Superior temporal gyrus (tissue), 1 donor: ENCODE measurements at regions not wholly inside any gene's neighbourhood (a gene's known extent, or its start where the extent isn't known, plus 50 kb on each side); places are given as distances from the start of the nearest gene placed in this dataset.

ENCODE experiments used
- DNase-seq: peaks from one replicate; pipeline ENCODE4 v3.0.0-alpha.2; 2016; ENCODE audit errors: extremely low spot score

DNA sequence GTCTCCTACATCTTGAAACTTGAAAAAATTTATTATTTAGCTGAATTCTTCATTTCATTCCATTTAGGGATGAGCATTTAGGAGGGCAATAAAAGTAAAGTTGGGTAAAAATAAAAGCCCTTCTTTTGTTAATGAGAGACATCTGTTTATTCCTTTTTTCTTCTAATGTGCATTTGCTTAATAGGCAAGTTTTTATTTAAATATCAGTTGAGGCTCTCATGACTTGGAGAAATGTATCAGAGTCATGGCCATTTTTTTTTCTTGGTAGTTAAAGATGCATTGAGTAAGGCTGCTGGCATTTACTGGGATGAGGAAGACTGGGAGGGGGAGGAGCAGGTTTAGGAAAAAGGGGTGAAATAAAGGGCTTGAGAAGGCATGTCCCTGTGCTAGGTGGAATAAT lies 609.9 kb upstream of the TMEM132C start:
- no peak for DNase-seq

- no peak for DNase-seq
Measured at GRCh38 chr12:127660961-127661360, 606.0 kb upstream of the TMEM132C start.

DNA sequence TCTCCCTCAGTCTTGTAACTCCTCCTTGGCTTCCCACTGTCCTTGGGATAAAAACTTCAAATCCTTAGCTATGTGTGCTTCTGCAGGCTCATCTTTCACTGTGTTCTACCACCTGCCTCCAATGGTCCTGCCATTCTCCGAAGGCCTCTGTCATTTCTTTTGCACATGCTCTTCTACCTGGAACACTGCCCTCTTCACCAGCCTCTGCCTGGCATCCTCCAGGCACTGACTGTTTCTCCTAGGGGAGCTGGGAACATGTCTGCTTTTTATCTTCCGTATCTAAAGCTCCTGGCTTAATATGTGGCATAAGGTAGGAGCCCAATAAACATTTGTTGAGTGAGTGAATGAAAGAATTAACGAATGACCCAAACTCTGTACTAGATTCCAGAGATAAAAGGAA lies 603.3 kb upstream of the TMEM132C start:
- no peak for DNase-seq

- DNase-seq: no peak
Measured at GRCh38 chr12:127664901-127665300, 602.1 kb upstream of the TMEM132C start.

DNA sequence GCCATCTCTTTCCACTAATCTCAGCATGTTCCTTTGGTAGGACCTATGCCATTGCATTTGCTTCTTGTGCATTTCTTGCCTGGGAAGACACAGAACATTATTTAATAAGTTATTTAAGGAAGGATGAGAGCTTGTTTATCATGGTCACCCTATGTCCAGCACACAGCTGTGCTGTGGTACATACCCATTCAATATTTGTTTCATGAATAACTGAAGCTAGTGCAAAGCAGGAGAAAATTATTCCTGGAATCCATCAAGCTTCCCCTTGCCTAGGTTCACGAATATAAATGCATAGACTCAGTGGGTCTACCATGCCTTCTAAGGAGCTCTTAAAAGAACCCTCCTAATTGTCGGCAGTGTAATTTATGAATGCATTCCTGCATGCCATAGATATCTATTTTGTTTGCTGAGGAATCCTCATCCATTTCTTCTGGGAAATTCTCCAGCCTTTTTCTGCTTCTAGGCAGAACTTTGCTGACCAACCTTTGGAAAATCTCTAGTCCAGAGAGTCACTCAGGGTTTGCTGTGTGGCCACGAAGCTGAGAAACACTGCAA lies 599.8 kb upstream of the TMEM132C start:
- no peak for DNase-seq

DNA sequence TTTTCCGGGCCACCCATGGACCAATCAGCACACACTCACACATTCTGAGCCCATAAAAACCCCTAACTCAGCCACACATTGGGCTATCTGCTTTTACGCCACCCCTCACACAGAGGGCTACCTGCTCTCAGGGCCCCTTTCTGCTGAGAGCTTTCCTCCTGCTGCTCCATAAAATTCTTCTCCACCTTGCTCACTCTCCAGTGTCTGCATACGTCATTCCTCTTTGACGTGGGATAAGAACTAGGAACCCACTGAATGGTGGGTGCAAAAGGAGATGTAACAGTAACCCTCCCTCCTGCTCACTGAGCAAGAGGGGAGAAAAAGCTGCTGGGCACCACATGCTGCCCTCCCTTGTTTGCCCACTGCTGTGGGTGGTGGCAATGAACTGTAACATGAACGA lies 596.7 kb upstream of the TMEM132C start:
- DNase-seq: no peak

DNA sequence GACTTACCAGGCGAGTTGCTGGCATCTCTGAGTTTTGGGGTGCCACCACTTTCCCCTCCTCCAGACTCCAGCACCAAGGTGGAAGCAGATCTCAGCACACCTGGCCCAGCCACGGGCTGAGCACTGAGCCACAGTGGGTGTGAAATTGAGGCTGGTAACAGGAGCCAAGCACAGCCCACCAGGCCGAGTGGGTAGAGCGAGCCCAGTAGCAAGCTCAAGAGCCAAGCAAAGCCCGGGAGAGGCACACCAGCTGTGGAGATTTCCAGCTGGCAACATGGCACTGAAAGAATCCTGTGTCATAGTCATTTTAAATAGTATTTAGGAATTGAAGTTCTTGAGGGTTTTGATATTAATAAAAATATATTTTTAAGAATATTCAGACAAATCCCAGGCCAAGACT lies 596.2 kb upstream of the TMEM132C start:
- no peak for DNase-seq

DNA sequence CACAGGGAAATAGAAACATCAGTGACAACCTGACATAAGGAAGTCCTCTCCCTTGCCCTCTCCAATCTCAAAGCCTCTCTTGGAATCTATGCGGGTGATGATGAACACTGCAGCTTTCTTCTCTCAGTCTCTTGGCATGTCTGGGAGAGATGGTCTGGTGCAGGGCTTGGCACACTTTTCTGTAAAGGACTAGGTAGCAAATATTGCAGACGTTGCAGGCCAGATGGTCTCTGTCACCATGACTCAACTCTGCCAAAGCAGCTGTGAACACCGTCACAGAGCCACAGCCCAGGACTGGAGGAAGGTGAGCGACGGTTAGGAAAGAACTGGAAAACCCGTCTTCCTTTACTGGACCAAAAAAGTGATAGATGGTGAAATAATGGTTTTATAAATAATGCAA lies 591.0 kb upstream of the TMEM132C start:
- no peak for DNase-seq

- peak; percentile 95 for DNase-seq
Measured at GRCh38 chr12:127677537-127678131, 589.3 kb upstream of the TMEM132C start.

DNA sequence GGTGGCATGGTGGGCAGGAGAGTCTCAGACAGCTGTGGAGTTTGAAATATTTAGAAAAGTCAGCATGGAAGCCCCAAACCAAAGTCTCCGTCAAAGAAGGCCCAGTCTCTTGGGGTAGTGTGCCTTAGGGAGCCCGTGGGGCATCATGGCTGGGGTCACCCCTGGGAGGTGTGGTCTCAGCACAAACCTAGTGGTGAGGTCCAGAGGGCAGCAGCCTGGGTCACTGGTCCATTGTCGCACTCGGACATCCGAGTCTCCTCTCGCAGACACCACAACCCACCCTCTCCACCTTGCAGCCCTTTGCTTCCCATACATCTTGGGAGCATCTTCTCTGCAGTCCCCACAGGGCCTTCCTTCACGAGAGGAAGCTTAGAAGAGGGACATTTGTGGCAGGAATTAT lies 588.0 kb upstream of the TMEM132C start:
- no peak for DNase-seq

DNA sequence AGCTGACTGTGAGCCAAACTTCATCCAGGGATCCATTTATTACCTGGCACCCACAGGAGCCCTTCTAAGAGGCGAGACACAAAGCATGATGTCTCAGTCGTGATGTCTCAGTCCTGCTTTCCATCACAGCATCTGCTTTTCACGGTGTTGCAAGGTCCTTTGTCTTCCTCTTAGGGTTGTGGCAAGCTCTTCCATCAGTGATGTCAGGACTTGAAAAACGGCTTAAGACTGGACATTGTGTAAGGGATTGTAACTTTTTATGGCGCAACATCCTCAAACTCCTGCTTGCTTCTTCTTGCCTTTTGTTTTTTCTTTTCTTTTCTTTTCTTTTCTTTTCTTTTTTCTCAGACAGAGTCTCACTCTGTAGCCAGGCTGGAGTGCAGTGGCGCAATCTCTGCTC lies 586.5 kb upstream of the TMEM132C start:
- no peak for DNase-seq

- no peak for DNase-seq
Measured at GRCh38 chr12:127681151-127681754, 585.7 kb upstream of the TMEM132C start.

- DNase-seq: no peak
Measured at GRCh38 chr12:127685491-127685890, 581.5 kb upstream of the TMEM132C start.

DNA sequence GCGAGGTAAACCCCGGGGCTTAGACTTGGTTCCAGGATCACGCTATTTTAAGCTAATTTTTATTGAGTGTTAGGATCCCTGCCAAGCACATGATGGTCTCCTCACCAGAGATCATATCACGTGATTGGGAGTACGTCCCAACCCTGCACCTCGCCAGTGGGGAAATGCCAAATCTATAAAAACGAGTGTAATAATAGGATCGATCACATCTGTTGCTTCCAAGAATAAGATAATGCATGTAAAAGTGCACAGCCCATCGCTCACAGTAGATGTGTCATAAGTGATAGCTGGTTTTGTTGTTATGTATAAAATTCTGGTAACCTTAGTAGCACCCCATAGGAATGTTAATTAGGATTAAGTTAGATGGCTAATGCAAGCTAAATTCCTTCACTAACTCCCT lies 581.0 kb upstream of the TMEM132C start:
- DNase-seq: no peak

- no peak for DNase-seq
Measured at GRCh38 chr12:127687181-127687580, 579.8 kb upstream of the TMEM132C start.

- DNase-seq: no peak
Measured at GRCh38 chr12:127688906-127689428, 578.0 kb upstream of the TMEM132C start.

GRCh38 chr12:127690161-127690560 lies 576.8 kb upstream of the TMEM132C start:
- no peak for DNase-seq

DNA sequence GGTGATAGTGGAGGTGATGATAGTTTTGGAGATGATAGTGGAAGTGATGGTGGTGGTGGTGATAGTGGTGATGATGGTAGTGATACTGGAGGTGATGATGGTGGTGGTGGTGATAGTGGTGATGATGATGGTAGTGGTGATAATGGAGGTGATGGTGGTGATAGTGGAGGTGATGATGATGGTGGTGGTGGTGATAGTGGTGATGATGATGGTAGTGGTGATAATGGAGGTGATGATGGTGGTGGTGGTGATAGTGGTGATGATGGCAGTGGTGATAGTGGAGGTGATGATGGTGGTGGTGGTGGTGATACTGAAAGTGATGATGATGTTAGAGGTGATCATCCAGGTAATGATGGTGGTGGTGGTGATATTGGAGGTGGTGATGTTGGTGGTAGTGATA lies 570.0 kb upstream of the TMEM132C start:
- DNase-seq: no peak

DNA sequence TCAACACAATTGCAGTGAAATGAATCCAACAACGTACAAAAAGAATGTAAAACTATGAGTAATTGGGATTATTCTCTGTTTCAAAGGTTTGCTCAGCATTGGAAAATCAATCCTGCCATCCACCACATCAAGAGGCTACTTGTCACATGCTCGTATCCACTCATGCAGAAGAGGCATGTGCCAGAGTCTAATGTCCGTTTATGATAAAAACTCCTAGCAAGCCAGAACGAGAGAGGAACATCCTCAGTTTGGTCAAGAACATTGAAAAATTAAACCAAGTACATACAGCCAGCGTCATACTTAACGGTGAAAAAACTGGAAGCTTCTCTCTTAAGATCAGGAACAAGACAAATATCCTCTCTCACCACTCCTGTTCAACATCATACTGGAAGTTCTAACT lies 563.9 kb upstream of the TMEM132C start:
- no peak for DNase-seq

DNA sequence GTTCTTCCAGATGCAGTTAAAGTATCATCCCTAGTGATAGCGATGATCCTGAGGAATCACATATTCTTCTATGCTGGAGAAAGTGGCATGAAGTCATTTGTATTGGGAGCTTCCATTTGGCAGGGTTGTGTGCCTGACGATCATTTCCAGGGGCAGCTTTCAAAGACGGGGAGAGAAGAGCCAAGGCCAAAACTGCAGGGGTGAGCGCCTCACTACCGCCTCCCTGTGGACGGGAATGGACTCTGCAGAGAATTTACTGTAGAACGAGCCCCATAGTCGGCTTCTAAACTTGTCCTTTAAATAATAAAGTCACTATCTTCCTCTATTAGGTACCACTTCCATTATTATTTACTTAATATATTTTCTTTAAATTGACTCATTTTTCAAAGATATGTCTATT lies 555.9 kb upstream of the TMEM132C start:
- no peak for DNase-seq

DNA sequence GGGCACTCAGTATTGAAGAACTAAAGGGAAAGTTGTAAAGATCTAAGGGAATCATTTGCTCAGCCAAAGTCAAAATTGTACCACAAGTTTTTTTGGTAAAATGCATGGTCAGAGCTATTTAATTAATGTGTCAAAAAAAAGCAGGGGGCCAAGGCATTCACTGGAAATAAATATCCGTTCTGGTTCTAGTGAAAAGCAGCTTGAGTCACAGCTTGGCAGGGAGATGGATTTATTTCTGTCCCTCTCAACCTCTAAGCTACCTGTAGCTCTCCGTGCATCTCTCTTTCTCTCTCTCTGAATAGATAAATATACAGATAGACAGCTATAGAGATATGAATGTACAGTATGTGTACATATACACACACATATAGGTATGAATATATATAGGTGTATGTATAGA lies 554.4 kb upstream of the TMEM132C start:
- no peak for DNase-seq

DNA sequence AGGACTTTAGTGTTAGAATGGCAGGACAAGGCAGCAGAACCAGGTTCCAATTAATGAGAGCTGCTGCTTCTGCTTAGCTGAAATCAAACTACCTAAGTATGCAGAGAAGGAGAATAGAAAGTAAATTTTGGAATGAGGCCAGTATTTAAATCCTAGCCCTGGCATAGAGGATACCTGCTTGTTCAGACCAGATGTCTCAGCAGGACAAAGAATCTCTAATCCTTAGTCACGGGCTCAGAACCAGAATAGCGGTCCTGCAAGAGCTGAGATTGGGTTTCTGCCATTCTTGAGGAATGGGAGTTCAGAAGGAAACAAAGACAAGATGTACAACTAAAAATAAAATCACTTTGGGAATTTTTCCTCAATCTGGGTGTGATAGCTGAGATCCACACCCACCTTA lies 550.8 kb upstream of the TMEM132C start:
- DNase-seq: no peak

- DNase-seq: no peak
Measured at GRCh38 chr12:127717278-127717677, 549.7 kb upstream of the TMEM132C start.

DNA sequence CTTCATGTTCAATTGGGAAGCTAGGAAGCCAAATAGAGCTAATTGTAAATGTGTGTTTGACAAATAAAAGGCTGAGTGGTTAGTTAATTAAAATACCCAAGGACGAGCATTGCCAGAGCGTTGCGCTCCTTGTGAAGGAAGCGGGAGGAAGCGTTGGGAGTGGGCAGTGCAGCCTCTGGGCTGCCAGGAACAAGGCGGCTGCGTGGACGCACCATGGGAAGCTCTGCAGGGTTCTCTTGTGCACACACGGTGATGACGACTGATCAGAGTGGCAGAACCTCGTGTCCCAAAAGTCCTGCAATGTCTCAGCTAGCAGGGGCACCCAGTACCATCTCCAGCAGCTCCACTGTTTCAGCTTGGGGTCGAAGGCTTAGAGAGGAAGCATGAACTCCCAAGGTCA lies 546.6 kb upstream of the TMEM132C start:
- no peak for DNase-seq
